HG03045 (cell line): ENCODE measurements at regions not wholly inside any gene's neighbourhood (a gene's known extent, or its start where the extent isn't known, plus 50 kb on each side); places are given as distances from the start of the nearest gene placed in this dataset.

Experiments used
- ATAC-seq: cut with Tn5 transposase; IDR thresholded peaks from one replicate; pipeline ENCODE4 v1.9.1; 2021; ENCODE audit warnings: mild to moderate bottlenecking, moderate library complexity; ENCODE audit not compliant: unreplicated experiment

- no peak for ATAC-seq
Measured at GRCh38 chr4:110770353-110770752, 147.5 kb upstream of the PITX2 start.

- ATAC-seq: no peak
Measured at GRCh38 chr4:110778521-110778920, 155.6 kb upstream of the PITX2 start.

GRCh38 chr4:110780538-110780937, 157.7 kb upstream of the PITX2 start:
- ATAC-seq: no peak

DNA sequence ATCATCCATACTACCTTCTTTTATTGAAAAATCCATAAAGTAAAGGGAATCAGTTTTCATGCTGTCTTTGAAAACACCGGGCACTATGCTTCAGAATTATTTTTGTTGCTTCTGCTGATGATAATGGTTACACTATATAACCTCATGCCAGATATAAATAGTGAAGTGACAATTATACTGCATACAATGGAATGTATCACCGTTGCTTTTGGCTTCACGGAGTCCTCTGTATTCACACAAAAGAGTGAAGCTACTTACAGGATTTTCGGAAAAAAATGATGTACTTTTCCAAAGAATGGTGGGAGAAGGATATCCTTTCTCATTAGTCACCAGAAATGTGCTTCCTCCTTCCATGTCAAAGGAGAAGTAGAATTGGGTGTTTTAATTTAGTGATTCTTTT, 159.1 kb upstream of the PITX2 start:
- no peak for ATAC-seq

GRCh38 chr4:110787109-110787508, 164.2 kb upstream of the PITX2 start:
- no peak for ATAC-seq

GRCh38 chr4:110787707-110788106, 164.8 kb upstream of the PITX2 start:
- no peak for ATAC-seq

DNA sequence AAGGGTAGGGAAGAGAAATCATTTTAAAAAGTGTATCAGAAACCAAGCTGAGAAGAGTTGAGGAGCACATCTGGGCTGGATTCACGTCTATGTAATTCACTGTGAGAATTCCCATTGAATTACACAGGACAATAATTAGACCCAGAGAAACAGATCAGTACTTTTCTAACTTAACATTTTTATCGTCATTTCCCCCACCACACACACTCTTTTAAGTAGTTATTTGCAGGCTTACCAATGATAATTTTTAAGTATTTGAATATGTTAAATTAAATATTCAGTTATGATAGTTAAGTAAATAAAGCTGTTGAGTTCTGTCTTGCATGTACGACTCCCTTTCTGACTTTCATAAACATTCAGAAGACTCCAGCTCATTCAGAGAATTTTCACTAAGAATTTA, 165.4 kb upstream of the PITX2 start:
- ATAC-seq: no peak

DNA sequence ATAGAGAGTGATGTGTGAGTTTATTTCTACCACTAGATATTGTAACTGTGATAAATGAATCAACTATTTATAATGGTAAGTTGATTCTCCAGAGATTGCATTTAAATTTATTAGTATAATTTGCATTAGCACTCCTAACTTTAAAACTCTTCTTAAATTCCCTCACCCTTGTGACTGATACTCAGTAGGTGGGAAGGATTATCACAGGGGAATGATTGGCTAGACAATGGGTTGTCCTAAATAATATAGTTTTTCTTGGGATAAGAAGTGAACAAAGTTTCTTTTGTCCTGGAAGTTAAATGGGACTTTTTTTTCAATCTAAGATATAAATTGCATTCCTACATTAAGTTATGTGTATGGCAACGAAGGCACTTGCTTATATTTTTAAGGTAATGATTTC, 169.2 kb upstream of the PITX2 start:
- ATAC-seq: no peak

DNA sequence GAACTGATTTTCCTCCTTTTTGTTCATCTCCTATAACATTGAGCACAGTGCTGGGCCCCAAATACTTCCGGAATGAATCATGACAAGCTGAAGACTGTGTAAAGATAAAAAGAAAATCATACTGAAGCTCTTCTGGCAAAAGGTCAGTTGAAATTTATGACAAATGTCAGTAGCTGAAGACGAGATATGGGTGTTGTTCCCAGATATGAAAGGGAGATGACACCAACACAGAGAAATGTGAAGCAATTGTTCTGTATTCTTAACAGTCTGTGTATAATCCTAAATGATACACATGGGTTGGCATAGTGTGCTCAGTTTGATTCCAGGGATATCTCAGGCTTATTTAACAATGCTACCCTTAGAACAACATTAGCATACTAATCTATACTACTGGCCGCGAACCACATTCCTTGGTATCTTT, 170.5 kb upstream of the PITX2 start:
- no peak for ATAC-seq

- ATAC-seq: no peak
Measured at GRCh38 chr4:110793890-110794554, 171.1 kb upstream of the PITX2 start.

GRCh38 chr4:110795971-110796370, 173.1 kb upstream of the PITX2 start:
- no peak for ATAC-seq

DNA sequence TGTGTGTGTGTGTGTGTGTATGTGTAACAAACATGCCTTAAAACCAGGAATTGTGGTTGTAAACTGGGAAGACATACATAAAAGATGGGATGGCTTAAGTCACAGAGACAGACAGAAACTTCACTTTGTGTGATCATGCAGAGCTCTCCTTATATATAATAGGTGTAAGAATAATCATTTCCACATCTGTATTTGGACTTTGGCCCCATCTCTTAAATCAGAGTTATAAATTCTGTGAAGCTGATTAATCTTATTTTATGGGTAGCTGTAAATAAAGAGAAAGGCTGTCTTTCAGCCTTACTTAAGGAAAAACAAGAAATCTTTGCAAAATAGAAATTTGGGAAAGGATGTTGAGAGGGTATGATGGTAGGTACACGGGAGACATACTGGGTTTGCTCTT, 174.6 kb upstream of the PITX2 start:
- no peak for ATAC-seq

GRCh38 chr4:110798687-110799086, 175.8 kb upstream of the PITX2 start:
- ATAC-seq: no peak

- ATAC-seq: no peak
Measured at GRCh38 chr4:110799211-110799610, 176.3 kb upstream of the PITX2 start.

GRCh38 chr4:110801591-110801990, 178.7 kb upstream of the PITX2 start:
- no peak for ATAC-seq

DNA sequence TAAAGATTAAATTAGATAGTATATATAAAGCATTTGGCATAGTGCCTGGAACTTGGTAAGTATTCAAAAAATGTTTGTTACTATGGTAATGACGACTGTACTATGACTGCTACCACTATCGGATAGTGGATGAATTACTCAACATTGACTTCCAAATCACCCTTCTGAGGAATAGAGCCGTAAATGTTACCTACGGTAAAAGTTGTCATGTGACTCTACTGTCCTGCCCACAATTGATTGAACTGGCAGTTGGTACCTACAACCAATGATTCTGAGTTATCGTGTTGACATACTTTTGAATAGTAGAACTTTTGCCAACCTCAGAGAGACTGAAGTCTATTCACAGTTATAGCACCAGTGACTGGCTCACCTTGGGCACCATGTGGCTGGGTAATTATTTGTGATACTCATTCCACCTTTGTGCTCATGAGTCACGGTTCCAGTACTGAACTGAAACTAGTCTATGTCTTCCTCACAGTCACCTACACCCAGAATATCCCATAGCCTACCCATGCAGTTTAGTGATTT, 185.5 kb upstream of the PITX2 start:
- no peak for ATAC-seq

- ATAC-seq: no peak
Measured at GRCh38 chr4:110815950-110816349, 193.1 kb upstream of the PITX2 start.

DNA sequence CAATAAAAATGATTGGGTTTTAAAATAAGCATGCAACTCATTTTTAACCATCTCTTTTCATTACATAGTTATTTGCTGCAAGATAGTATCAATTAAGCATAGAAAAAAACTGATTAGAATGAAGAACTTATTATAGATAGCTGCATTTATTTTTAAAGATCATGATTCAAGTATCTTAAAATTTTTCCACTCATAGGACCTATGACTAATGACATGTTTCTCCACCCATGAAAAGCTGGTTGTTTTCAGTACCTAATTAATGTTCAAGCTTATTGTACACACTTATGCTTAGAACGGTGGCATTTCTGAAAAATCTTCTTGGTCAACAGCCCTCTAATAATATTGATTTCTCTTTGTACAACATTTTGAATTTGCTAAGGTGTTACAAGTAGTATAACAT, 193.5 kb upstream of the PITX2 start:
- no peak for ATAC-seq

- no peak for ATAC-seq
Measured at GRCh38 chr4:110821186-110821585, 198.3 kb upstream of the PITX2 start.

GRCh38 chr4:110823251-110823650, 200.4 kb upstream of the PITX2 start:
- ATAC-seq: no peak

DNA sequence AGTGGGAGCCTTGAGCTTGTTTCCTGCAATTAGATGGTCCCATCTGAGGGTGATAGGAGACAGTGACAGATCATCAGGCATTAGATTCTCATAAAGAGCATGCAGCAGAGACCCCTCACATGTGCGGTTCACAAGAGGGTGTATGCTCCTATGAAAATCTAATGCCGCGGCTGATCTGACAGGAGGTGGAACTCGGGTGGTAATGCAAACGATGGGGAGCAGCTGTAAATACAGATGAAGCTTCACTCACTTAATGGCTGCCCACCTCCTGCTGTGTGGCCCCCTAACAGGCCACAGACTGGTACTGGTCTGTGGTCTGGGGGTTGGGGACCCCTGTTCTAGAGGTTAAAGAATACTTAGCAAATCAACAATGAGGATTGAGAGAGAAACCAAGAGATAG, 201.5 kb upstream of the PITX2 start:
- ATAC-seq: no peak

- ATAC-seq: no peak
Measured at GRCh38 chr4:110826656-110827055, 203.8 kb upstream of the PITX2 start.

- ATAC-seq: no peak
Measured at GRCh38 chr4:110830461-110830860, 207.6 kb upstream of the PITX2 start.
